Activated naive CD8-positive, alpha-beta T cell (primary cell): ENCODE measurements at regions not wholly inside any gene's neighbourhood (a gene's known extent, or its start where the extent isn't known, plus 50 kb on each side); places are given as distances from the start of the nearest gene placed in this dataset.

ENCODE experiments used
- H3K27ac Mint-ChIP-seq: one replicate; pipeline ENCODE4 v1.8.0; 2021; ENCODE audit warnings: mixed read lengths
- H3K27me3 Mint-ChIP-seq: one replicate; pipeline ENCODE4 v1.8.0; 2021; ENCODE audit warnings: mixed read lengths
- H3K36me3 Mint-ChIP-seq: one replicate; pipeline ENCODE4 v1.8.0; 2021; ENCODE audit warnings: mixed read lengths
- H3K4me1 Mint-ChIP-seq: one replicate; pipeline ENCODE4 v1.8.0; 2021; ENCODE audit warnings: low read depth, mixed read lengths
- H3K4me3 Mint-ChIP-seq: one replicate; pipeline ENCODE4 v1.8.0; 2021; ENCODE audit warnings: mild to moderate bottlenecking, mixed read lengths
- H3K9me3 Mint-ChIP-seq: one replicate; pipeline ENCODE4 v1.8.0; 2021; ENCODE audit warnings: low read depth, mixed read lengths

GRCh38 chr11:119518746-119519730 is 96.1 kb upstream of the THY1 start:
- Mint-ChIP-seq H3K4me1 (no peaks in the 10 kb centered on the region), H3K4me3 (no peak overlapping the region), H3K9me3 (no peaks in the 10 kb centered on the region), H3K27me3 (peaks cover 7% of the 10 kb centered on the region), H3K27ac (no peak overlapping the region), H3K36me3 (no peaks in the 10 kb centered on the region)

- H3K4me1 Mint-ChIP-seq: no peaks in the 10 kb centered on the region
- no peak overlapping the region for H3K4me3 Mint-ChIP-seq
- no peaks in the 10 kb centered on the region for H3K36me3 Mint-ChIP-seq
- H3K27ac Mint-ChIP-seq: no peak overlapping the region
- H3K9me3 Mint-ChIP-seq: no peaks in the 10 kb centered on the region
- H3K27me3 Mint-ChIP-seq: peaks cover 7% of the 10 kb centered on the region
Measured at GRCh38 chr11:119515771-119516400, 92.9 kb upstream of the THY1 start.

GRCh38 chr11:119513806-119514170 is 90.8 kb upstream of the THY1 start:
- Mint-ChIP-seq H3K36me3 (no peaks in the 10 kb centered on the region), H3K27ac (no peak overlapping the region), H3K4me1 (no peaks in the 10 kb centered on the region), H3K4me3 (no peak overlapping the region), H3K9me3 (no peaks in the 10 kb centered on the region), H3K27me3 (peaks cover 9% of the 10 kb centered on the region)

GRCh38 chr11:119513131-119513805 is 90.3 kb upstream of the THY1 start:
- H3K36me3 Mint-ChIP-seq: no peaks in the 10 kb centered on the region
- H3K27ac Mint-ChIP-seq: no peak overlapping the region
- H3K9me3 Mint-ChIP-seq: no peaks in the 10 kb centered on the region
- peaks cover 8% of the 10 kb centered on the region for H3K27me3 Mint-ChIP-seq
- H3K4me1 Mint-ChIP-seq: no peaks in the 10 kb centered on the region
- no peak overlapping the region for H3K4me3 Mint-ChIP-seq

- no peaks in the 10 kb centered on the region for H3K4me1 Mint-ChIP-seq
- H3K27me3 Mint-ChIP-seq: peaks cover 6% of the 10 kb centered on the region
- no peaks in the 10 kb centered on the region for H3K9me3 Mint-ChIP-seq
- no peak overlapping the region for H3K27ac Mint-ChIP-seq
- no peaks in the 10 kb centered on the region for H3K36me3 Mint-ChIP-seq
- H3K4me3 Mint-ChIP-seq: no peak overlapping the region
Measured at GRCh38 chr11:119512369-119512768, 89.4 kb upstream of the THY1 start.

- Mint-ChIP-seq H3K4me1 (no peaks in the 10 kb centered on the region), H3K27ac (no peak overlapping the region), H3K4me3 (no peak overlapping the region), H3K36me3 (no peaks in the 10 kb centered on the region), H3K27me3 (peaks cover 6% of the 10 kb centered on the region), H3K9me3 (no peaks in the 10 kb centered on the region)
Measured at GRCh38 chr11:119511614-119512306, 88.8 kb upstream of the THY1 start.

- no peak overlapping the region for H3K27ac Mint-ChIP-seq
- H3K36me3 Mint-ChIP-seq: no peaks in the 10 kb centered on the region
- H3K9me3 Mint-ChIP-seq: no peaks in the 10 kb centered on the region
- H3K4me3 Mint-ChIP-seq: no peak overlapping the region
- peaks cover 5% of the 10 kb centered on the region for H3K27me3 Mint-ChIP-seq
- no peaks in the 10 kb centered on the region for H3K4me1 Mint-ChIP-seq
Measured at GRCh38 chr11:119509969-119510401, 87.0 kb upstream of the THY1 start.

GRCh38 chr11:119509282-119509841 is 86.4 kb upstream of the THY1 start:
- Mint-ChIP-seq H3K36me3 (no peaks in the 10 kb centered on the region), H3K9me3 (no peaks in the 10 kb centered on the region), H3K4me3 (no peak overlapping the region), H3K4me1 (no peaks in the 10 kb centered on the region), H3K27ac (no peak overlapping the region), H3K27me3 (peaks cover 5% of the 10 kb centered on the region)

GRCh38 chr11:119506436-119506835 is 83.5 kb upstream of the THY1 start:
- H3K36me3 Mint-ChIP-seq: no peaks in the 10 kb centered on the region
- peaks cover 6% of the 10 kb centered on the region for H3K27me3 Mint-ChIP-seq
- H3K9me3 Mint-ChIP-seq: no peaks in the 10 kb centered on the region
- H3K27ac Mint-ChIP-seq: no peak overlapping the region
- H3K4me1 Mint-ChIP-seq: no peaks in the 10 kb centered on the region
- H3K4me3 Mint-ChIP-seq: no peak overlapping the region

- Mint-ChIP-seq H3K9me3 (no peaks in the 10 kb centered on the region), H3K27me3 (peaks cover 6% of the 10 kb centered on the region), H3K36me3 (no peaks in the 10 kb centered on the region), H3K4me3 (no peak overlapping the region), H3K4me1 (no peaks in the 10 kb centered on the region), H3K27ac (no peak overlapping the region)
Measured at GRCh38 chr11:119505861-119506260, 82.9 kb upstream of the THY1 start.

GRCh38 chr11:119505071-119505470 is 82.1 kb upstream of the THY1 start:
- no peak overlapping the region for H3K27ac Mint-ChIP-seq
- no peaks in the 10 kb centered on the region for H3K36me3 Mint-ChIP-seq
- H3K27me3 Mint-ChIP-seq: peaks cover 4% of the 10 kb centered on the region
- no peaks in the 10 kb centered on the region for H3K9me3 Mint-ChIP-seq
- no peaks in the 10 kb centered on the region for H3K4me1 Mint-ChIP-seq
- no peak overlapping the region for H3K4me3 Mint-ChIP-seq

- Mint-ChIP-seq H3K27ac (no peak overlapping the region), H3K9me3 (no peaks in the 10 kb centered on the region), H3K27me3 (peaks cover 4% of the 10 kb centered on the region), H3K4me1 (no peaks in the 10 kb centered on the region), H3K4me3 (no peak overlapping the region), H3K36me3 (no peaks in the 10 kb centered on the region)
Measured at GRCh38 chr11:119504371-119504770, 81.4 kb upstream of the THY1 start.

- Mint-ChIP-seq H3K27me3 (peaks cover 6% of the 10 kb centered on the region), H3K36me3 (no peaks in the 10 kb centered on the region), H3K4me3 (no peak overlapping the region), H3K27ac (no peak overlapping the region), H3K4me1 (no peaks in the 10 kb centered on the region), H3K9me3 (no peaks in the 10 kb centered on the region)
Measured at GRCh38 chr11:119501777-119502405, 78.9 kb upstream of the THY1 start.

GRCh38 chr11:119497717-119498116 is 74.7 kb upstream of the THY1 start:
- H3K27ac Mint-ChIP-seq: no peak overlapping the region
- no peaks in the 10 kb centered on the region for H3K36me3 Mint-ChIP-seq
- H3K27me3 Mint-ChIP-seq: peaks cover 2% of the 10 kb centered on the region
- no peaks in the 10 kb centered on the region for H3K9me3 Mint-ChIP-seq
- H3K4me1 Mint-ChIP-seq: no peaks in the 10 kb centered on the region
- H3K4me3 Mint-ChIP-seq: no peak overlapping the region
